ENCODE measurements at regions not wholly inside any gene's neighbourhood (a gene's known extent, or its start where the extent isn't known, plus 50 kb on each side); places are given as distances from the start of the nearest gene placed in this dataset.

GRCh38 chr4:161002386-161002785 is 1161.4 kb downstream of the FSTL5 start:
- no peak for DNase-seq (ENCODE audit: low spot score)

- no peak for DNase-seq (ENCODE audit: low spot score)
Observed at GRCh38 chr4:161003418-161004057, 1160.3 kb downstream of the FSTL5 start.

GRCh38 chr4:161005746-161006145 is 1158.1 kb downstream of the FSTL5 start:
- no peak for DNase-seq (ENCODE audit: low spot score)

GRCh38 chr4:161008527-161008926 is 1155.3 kb downstream of the FSTL5 start:
- no peak for DNase-seq (ENCODE audit: low spot score)

- no peak for DNase-seq (ENCODE audit: low spot score)
Observed at GRCh38 chr4:161010227-161010626, 1153.6 kb downstream of the FSTL5 start.

Data from hepatic stellate cell (primary cell).